ENCODE measurements at regions not wholly inside any gene's neighbourhood (a gene's known extent, or its start where the extent isn't known, plus 50 kb on each side); places are given as distances from the start of the nearest gene placed in this dataset.
"Not testable (repeated sequence)": the region's sequence is repeated elsewhere in the genome, so short reads cannot be mapped to it uniquely, and the experiment has no call there.

DNA sequence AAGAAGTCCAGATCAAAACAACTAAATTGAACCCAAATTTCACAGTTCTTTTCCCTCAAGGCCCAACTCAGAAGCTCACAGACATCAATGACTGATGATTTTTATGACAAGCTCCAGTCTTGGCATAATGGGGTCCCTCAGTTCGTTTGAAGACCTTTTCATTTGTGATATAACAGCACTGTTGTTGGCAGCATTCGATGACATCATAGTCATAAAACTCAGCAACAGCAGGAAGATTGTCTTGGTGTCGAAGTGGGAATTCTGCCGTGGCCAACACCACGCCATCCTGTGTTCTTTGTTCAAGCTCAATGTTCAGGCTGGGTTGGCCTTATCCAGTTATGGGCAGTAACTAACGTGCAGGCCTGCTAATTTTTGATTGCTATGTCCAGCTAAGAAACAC, 261.7 kb downstream of the C7orf25 start:
- TF ChIP-seq, protein P1, sequence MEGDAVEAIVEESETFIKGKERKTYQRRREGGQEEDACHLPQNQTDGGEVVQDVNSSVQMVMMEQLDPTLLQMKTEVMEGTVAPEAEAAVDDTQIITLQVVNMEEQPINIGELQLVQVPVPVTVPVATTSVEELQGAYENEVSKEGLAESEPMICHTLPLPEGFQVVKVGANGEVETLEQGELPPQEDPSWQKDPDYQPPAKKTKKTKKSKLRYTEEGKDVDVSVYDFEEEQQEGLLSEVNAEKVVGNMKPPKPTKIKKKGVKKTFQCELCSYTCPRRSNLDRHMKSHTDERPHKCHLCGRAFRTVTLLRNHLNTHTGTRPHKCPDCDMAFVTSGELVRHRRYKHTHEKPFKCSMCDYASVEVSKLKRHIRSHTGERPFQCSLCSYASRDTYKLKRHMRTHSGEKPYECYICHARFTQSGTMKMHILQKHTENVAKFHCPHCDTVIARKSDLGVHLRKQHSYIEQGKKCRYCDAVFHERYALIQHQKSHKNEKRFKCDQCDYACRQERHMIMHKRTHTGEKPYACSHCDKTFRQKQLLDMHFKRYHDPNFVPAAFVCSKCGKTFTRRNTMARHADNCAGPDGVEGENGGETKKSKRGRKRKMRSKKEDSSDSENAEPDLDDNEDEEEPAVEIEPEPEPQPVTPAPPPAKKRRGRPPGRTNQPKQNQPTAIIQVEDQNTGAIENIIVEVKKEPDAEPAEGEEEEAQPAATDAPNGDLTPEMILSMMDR (conservative IDR thresholded peaks at IDR 0.05; ENCODE audit: low read depth) = no peak
- CTCF ChIA-PET = no interaction called here

DNA sequence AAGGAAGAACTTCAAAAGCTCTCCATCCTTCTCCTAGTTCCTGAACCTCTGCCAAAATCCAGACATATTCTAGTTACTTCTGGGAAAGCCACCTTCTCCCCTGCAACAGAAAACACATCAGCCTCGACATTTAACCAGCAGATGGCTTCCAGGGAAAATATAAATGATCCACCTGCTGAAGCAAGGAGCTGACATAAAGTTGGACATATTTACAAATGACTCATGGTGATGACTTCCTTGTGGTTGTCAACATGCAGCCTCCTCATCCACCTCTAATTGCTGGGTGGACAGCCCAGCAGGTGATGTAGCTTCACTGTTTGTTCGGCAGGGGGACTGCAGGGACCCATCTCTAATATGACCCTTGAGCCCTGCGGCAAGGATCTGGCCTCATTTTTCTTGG, 266.0 kb downstream of the C7orf25 start:
- TF ChIP-seq, protein P1 (conservative IDR thresholded peaks at IDR 0.05; ENCODE audit: low read depth) = no peak
- CTCF ChIA-PET = interaction anchor here (1.1 kb wide), 1 partner anchor 45 kb away, joined by 3 read pairs; no protein-coding TSS in a partner anchor
- H3K27ac ChIP-seq = no peak overlapping the region
- POLR2A ChIA-PET (ENCODE audit: low non-redundant PET) = no interaction called here
- peak; percentile 7 for DNase-seq (ENCODE audit: low spot score)

More for the DNA sequence above, 261.7 kb downstream of the C7orf25 start:
- no peak for DNase-seq (ENCODE audit: low spot score)
- H3K27ac ChIP-seq = no peak overlapping the region
- POLR2A ChIA-PET (ENCODE audit: low non-redundant PET) = no interaction called here

DNA sequence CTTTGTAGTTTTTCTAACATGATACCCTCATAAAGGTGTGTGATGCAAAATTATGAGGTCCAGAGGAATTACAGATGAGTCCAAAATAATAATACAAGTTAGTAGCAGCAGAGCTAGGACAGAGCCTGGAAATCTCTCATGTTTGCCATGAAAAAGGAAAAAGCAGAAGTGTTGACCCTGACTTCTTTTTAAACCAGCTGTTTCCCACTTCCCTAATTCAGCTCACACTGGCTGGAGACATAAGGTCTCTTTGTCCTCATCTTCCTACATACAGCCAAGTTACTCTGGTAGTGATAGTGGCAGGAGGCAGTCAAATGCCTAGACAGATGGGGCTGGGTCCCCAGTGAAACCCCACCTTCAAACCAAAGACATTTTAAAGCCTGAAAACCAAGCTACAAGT, 269.2 kb downstream of the C7orf25 start:
- POLR2A ChIA-PET (ENCODE audit: low non-redundant PET) = no interaction called here
- no peak overlapping the region for H3K27ac ChIP-seq
- CTCF ChIA-PET = interaction anchor here (1.1 kb wide), 1 partner anchor 702 kb away, joined by 3 read pairs; no protein-coding TSS in a partner anchor
- no peak for DNase-seq (ENCODE audit: low spot score)
- TF ChIP-seq, protein P1 (conservative IDR thresholded peaks at IDR 0.05; ENCODE audit: low read depth) = no peak

DNA sequence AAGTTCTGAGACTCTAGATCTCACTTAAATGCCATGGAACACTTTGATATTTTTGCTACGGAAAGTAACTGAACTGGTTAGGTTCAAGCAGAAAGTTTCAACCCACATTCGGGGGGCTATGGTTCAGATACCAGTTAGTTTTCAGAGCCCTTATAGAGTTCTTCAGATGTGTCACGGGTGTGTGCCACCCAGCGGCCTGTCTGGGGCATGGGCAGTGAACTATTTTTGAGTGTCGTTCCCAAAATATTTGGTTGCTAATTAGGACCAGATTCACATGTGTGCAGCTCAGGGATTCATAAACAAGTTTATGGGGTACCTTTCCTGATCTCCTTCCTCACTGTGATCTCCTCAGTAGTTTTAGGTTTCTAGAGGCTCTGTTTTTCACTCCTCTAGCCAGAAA, 271.9 kb downstream of the C7orf25 start:
- TF ChIP-seq, protein P1 (conservative IDR thresholded peaks at IDR 0.05; ENCODE audit: low read depth) = no peak
- no peak overlapping the region for H3K27ac ChIP-seq
- POLR2A ChIA-PET (ENCODE audit: low non-redundant PET) = no interaction called here
- CTCF ChIA-PET = no interaction called here
- no peak for DNase-seq (ENCODE audit: low spot score)

DNA sequence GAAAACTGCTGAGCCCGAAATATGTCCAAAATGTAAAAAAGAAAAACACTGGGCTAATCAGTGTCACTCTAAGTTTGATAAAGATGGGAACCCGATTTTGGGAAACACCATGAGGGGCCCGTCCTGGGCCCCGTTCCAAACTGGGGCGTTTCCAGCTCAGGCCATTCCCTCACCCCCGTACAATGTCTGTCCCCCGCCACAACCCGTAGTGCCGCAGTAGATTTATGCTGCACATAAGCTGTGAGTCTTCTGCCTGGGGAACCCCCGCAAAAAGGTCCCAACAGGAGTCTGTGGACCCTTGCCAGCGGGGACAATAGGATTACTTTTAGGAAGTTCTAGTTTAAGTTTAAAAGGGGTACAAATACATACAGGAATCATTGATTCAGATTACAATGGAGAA, 275.5 kb downstream of the C7orf25 start:
- DNase-seq (ENCODE audit: low spot score); CTCF ChIA-PET; POLR2A ChIA-PET (ENCODE audit: low non-redundant PET); H3K27ac ChIP-seq: not testable (repeated sequence)

DNA sequence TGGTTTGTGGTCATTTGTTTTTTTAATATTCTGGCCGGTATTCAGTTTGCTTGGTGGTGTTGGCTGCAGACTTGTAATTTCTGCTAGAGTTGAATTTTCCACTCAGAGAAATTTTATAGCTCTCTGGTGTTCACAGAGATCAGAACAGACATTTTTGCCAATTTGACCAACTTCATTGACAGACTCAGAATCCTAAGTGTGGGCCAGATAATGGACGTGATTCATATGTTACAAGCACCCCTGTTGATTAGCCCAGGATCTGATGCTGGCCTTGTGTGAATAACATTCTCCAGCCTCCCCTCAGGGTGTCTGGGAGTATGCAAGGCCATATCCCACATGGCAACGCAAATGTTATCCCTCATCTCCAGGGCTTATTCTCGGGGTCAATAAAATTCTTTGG, 283.8 kb downstream of the C7orf25 start:
- DNase-seq (ENCODE audit: low spot score) = no peak
- POLR2A ChIA-PET (ENCODE audit: low non-redundant PET) = no interaction called here
- TF ChIP-seq, protein P1 (conservative IDR thresholded peaks at IDR 0.05; ENCODE audit: low read depth) = no peak
- CTCF ChIA-PET = no interaction called here
- no peak overlapping the region for H3K27ac ChIP-seq

DNA sequence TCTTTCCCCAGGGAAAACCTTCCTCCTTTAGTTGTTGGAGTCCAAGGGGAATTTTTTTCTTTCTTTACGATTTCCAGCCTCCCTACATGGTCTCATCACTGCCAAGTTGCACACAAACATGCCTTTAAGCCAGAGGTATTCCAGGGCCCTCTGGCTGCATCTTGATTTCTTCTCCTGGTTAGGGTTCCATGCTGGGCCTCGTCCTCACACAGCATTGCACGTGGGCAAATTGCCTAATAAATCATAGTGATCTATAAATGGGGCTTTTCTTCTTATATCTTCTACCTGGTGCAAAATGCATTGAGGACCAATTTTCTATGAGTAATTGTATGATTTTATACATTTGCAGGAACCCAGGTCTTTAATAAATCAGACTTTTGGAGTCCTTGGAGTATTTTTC, 284.2 kb downstream of the C7orf25 start:
- no peak overlapping the region for H3K27ac ChIP-seq
- ChIA-PET CTCF (no interaction called here), POLR2A (ENCODE audit: low non-redundant PET) (no interaction called here)
- TF ChIP-seq, protein P1 (conservative IDR thresholded peaks at IDR 0.05; ENCODE audit: low read depth) = no peak
- DNase-seq (ENCODE audit: low spot score) = no peak

Data from RWPE1 (cell line).